GM12872 (cell line): ENCODE measurements at regions not wholly inside any gene's neighbourhood (a gene's known extent, or its start where the extent isn't known, plus 50 kb on each side); places are given as distances from the start of the nearest gene placed in this dataset.

Experiments used
- TF ChIP-seq, protein P1 (sequence below): IDR thresholded peaks from 3 replicates; pipeline ENCODE4 v1.5.1; 2011; ENCODE audit warnings: low read depth, mild to moderate bottlenecking, low read length, moderate library complexity; ENCODE audit not compliant: insufficient read depth

DNA sequence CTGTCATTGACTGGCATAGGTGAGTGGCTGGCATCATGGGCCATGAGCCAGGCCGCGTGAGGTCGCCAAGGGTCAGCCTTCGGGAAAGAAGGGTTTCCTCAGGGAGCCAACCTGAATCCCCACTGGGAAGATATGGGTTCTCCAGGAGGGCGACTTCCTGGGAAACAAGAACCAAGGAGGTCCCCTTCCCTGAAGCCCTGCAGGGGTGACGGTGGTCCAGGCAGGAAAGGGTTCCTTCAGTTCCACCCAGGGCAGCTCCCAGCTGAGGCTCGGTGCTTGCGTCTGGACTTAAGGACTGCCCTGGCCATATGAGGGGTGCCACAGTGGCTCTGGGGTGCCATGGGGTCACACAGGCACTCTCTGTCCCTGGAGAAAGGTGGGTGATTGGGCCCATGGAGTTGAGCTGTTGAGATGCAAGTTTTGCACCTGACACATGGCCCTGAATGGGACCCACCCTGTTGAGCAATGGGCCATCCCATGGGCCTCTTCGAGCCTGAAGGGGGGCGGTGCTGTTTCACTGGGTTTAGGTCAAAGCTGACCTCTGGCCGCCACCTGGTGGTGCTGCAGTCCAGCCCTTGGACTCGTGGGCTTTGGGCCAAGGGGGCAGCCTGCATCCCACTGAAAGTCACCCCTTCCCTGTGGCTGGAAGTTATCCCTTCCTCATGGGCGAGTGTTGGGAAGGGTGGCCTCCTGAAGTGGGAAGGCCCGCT, 228.1 kb downstream of the SNRPN start:
- TF ChIP-seq, protein P1, sequence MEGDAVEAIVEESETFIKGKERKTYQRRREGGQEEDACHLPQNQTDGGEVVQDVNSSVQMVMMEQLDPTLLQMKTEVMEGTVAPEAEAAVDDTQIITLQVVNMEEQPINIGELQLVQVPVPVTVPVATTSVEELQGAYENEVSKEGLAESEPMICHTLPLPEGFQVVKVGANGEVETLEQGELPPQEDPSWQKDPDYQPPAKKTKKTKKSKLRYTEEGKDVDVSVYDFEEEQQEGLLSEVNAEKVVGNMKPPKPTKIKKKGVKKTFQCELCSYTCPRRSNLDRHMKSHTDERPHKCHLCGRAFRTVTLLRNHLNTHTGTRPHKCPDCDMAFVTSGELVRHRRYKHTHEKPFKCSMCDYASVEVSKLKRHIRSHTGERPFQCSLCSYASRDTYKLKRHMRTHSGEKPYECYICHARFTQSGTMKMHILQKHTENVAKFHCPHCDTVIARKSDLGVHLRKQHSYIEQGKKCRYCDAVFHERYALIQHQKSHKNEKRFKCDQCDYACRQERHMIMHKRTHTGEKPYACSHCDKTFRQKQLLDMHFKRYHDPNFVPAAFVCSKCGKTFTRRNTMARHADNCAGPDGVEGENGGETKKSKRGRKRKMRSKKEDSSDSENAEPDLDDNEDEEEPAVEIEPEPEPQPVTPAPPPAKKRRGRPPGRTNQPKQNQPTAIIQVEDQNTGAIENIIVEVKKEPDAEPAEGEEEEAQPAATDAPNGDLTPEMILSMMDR = no peak

DNA sequence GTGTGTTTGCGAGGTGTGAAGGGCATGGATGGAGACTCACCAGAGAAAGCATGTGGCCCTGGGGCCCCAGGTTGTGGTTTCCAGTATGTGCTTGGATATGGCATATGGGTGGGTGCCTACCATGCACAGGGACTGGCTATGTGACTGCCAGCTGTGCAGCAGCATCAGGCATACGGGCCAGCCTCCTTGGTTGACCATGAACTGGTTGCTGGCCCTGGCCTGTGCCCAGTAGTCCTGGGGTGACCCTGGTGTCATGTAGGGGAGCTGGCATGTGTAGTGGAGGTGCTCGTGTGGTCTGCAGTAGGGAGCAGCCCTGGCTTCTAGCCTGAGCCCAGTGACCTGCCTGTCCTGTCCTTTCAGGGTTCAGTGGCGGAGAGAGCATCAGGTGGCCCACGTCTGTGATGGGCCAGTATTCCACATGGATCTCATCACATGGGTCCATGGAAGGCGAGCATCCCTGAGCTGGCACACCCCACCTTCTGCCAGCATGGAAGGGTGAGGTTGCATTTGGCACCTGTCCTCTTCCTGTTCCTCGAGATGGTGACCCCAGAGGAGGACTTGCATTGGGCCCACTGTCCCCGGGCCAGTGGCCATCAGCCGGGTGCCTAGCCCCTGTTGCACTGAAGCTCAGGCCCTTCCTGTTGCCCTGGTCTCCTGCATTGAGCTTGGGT, 228.9 kb downstream of the SNRPN start:
- TF ChIP-seq, protein P1 = no peak

DNA sequence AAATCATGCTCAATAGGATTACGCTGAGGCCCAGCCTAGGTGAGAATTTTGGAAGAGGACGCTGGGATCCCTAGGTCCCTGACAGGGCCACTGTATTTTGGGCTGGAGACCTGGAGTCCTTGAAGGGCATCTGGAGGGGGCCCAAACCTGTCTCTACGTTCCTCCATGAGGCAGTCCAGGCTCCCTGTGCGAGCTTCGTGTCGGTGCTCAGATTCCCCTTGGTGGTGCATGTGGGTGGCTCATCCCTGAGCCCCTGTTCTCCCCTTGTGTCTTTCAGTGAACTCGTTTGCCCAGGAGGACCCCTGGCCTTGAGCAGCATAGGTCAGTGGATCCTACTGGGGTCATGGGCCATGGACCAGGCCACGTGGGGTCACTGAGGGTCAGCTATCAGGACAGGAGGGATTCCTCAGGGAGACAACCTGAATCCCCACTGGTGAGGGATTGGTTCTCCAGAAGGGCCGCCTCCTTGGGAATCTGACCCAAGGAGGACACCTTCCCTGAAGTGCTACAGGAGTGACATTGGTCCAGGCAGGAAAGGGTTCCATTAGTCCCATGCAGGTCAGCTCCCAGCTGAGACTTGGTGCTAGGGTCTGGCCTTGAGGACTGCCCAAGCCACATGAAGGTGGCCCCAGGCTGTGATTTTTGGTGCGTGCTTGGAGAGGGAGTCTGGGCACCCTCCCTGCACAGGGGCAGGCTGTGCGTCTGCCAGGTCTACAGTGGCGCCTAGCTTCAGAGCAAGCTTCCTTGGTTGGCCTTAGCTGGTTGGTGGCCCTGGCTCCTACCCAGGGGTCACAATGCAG, 229.8 kb downstream of the SNRPN start:
- TF ChIP-seq, protein P1 = no peak

DNA sequence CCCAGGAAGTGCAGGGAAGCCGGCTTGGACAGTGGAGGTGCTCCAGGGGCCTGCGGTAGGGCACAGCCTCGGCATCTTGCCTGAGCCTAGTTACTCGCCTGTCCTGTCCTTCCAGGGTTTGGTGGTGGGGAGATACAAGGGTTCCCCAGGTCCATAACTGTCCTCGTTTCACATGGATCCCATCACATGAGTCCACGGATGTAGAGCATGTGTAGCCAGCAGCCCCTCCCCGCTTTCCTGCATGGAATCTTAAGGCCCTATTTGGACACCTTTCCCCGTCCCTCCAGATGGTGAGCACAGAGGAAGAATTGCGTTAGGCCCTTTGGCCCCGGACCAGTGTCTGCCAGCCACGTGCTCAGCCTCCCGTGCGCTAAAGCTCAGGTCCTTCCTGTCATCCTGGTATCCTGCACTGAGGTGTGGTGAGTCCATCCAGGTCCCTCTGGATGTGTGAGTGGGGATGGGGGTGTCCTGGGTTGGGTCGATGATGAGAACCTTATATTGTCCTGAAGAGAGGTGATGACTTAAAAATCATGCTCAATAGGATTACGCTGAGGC, 230.4 kb downstream of the SNRPN start:
- TF ChIP-seq, protein P1 = no peak

DNA sequence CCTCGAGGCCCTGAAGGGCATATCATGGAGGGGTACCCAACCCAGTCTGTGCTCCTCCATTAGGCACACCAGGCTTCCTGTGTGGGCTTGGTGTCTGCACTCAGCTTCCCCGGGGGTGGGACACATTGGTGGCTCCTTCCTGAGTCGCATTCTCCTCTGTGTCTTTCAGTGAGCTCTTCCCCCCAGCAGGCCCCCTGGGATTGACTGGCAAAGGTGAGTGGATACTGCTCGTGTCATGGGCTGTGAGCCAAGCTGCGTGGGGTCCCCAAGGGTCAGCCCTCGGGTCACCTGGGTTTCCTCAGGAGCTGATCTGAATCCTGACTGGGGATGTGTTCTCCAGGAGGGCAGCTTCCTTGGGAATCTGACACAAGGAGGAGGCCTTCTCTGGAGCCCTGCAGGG, 231.0 kb downstream of the SNRPN start:
- TF ChIP-seq, protein P1 = no peak

DNA sequence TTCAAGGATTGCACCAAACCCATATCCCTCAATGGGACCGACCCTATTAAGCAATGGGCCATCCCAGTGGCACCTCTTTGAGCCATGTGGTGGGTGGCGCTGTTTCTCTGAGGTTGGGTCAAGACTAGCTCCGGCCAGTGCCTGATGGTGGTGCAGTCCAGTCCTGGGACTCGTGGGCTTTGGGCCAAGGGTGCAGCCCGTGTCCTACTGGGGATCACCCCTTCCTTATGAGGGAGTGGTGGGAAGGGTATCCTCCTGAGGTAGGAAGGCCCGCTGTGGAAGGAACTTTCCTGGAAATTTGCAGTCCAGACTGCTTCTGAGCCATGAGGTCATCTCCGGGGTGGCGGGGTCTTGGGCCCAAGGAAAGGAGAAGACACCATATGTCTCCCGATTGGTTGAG, 231.6 kb downstream of the SNRPN start:
- TF ChIP-seq, protein P1 = no peak

DNA sequence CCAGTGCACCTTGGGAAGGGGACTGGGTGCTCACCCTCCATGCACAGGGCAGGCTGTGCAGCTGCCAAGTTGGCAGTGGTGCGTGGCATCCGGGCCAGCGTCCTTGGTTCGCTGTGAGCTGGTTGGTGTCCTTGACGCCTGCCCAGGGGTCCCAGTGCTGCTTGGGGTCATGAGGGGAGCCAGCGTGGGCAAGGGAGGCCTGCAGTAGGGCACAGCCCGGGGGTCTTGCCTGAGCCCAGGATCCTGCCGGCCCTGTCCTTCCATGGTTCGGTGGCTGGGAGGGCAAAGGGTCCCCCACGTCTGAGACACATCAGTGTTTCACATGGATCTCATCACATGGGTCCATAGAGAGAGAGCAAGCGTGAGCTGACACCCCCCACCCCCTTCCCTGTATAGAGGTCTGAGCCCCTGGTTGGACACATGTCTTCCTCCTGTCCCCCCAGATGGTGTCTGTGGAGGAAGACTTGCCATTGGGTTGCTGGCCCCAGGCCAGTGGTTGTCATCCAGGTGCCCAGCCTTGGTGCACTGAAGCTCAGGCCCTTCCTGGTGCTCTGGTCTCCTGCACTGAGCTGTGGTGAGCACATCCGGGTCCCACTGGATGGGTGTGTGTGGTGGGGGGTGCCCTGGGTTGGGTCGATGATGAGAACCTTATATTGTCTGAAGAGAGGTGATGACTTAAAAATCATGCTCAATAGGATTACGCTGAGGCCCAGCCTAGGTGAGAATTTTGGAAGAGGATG, 232.3 kb downstream of the SNRPN start:
- TF ChIP-seq, protein P1 = no peak
